ENCODE measurements at regions not wholly inside any gene's neighbourhood (a gene's known extent, or its start where the extent isn't known, plus 50 kb on each side); places are given as distances from the start of the nearest gene placed in this dataset.
"Not testable (repeated sequence)": the region's sequence is repeated elsewhere in the genome, so short reads cannot be mapped to it uniquely, and the experiment has no call there.

- H3K9me3 ChIP-seq (ENCODE audit: control insufficient read depth in 1 of 2, insufficient read depth in 1 of 2, low read depth in 1 of 2, low read length in 2 of 2): peaks cover 38 to 39% of the 10 kb centered on the region in 2 experiments; a peak in 3 of 4 replicates
- ATAC-seq (no peak), DNase-seq (ENCODE audit: low read depth, low spot score) (no peak)
- H3K36me3 ChIP-seq (ENCODE audit: control insufficient read depth in 1 of 2, insufficient read depth in 2 of 2, low read length in 2 of 2): no peaks in the 10 kb centered on the region
- H3K4me2 ChIP-seq (ENCODE audit: low read length): no peak overlapping the region
- no peaks in the 10 kb centered on the region for H3K79me2 ChIP-seq (ENCODE audit: insufficient read depth, low read length)
- H3K4me1 ChIP-seq (ENCODE audit: control insufficient read depth in 1 of 2, insufficient read depth in 2 of 2, low read length in 2 of 2): no peaks in the 10 kb centered on the region
- ChIA-PET POLR2A (no interaction called here), RAD21 (ENCODE audit: low non-redundant PET in 1 of 2, low total read pairs in 2 of 2, uncharacterized antibody in 2 of 2, unreplicated experiment in 2 of 2) (no interaction called here), CTCF (no interaction called here)
- no peaks in the 10 kb centered on the region for H3K27me3 ChIP-seq (ENCODE audit: insufficient read depth, low read length)
- no TSS peak for BruUV-seq (replicated peaks)
- H2AFZ ChIP-seq (ENCODE audit: low read depth, low read length, poor library complexity, severe bottlenecking): no peak overlapping the region
- no peaks in the 10 kb centered on the region for H3K9me2 ChIP-seq (ENCODE audit: insufficient read depth)
- no peak overlapping the region for H3K9ac ChIP-seq (ENCODE audit: low read length)
- H3K27ac ChIP-seq (ENCODE audit: low read depth, low read length): no peak overlapping the region
- TF ChIP-seq RAD21 (IDR thresholded peaks at IDR 0.05; ENCODE audit: low read depth): no peak
- H4K20me1 ChIP-seq (ENCODE audit: insufficient read depth): no peaks in the 10 kb centered on the region
- intact Hi-C loops (cut with micrococcal nuclease): no loop called here
- H3K4me3 ChIP-seq (replicated peaks in 1 of 2; ENCODE audit: low read depth in 1 of 2, low read length in 2 of 2): no peak overlapping the region
These were observed 740.9 kb upstream of the TPTE start for GRCh38 chr21:9780441-9780937.

- H3K27me3 ChIP-seq (ENCODE audit: insufficient read depth, low read length); H4K20me1 ChIP-seq (ENCODE audit: insufficient read depth); H3K27ac ChIP-seq (ENCODE audit: low read depth, low read length); CTCF ChIA-PET; ATAC-seq; intact Hi-C loops (cut with micrococcal nuclease); H2AFZ ChIP-seq (ENCODE audit: low read depth, low read length, poor library complexity, severe bottlenecking); POLR2A ChIA-PET; H3K36me3 ChIP-seq (ENCODE audit: control insufficient read depth in 1 of 2, insufficient read depth in 2 of 2, low read length in 2 of 2); H3K9ac ChIP-seq (ENCODE audit: low read length); H3K4me3 ChIP-seq (replicated peaks in 1 of 2; ENCODE audit: low read depth in 1 of 2, low read length in 2 of 2); DNase-seq (ENCODE audit: low read depth, low spot score); H3K4me1 ChIP-seq (ENCODE audit: control insufficient read depth in 1 of 2, insufficient read depth in 2 of 2, low read length in 2 of 2); H3K4me2 ChIP-seq (ENCODE audit: low read length); BruUV-seq (replicated peaks); H3K79me2 ChIP-seq (ENCODE audit: insufficient read depth, low read length); RAD21 ChIA-PET (ENCODE audit: low non-redundant PET in 1 of 2, low total read pairs in 2 of 2, uncharacterized antibody in 2 of 2, unreplicated experiment in 2 of 2); H3K9me2 ChIP-seq (ENCODE audit: insufficient read depth): not testable (repeated sequence)
- peaks cover 27 to 31% of the 10 kb centered on the region in 2 experiments; a peak in 3 of 4 replicates for H3K9me3 ChIP-seq (ENCODE audit: control insufficient read depth in 1 of 2, insufficient read depth in 1 of 2, low read depth in 1 of 2, low read length in 2 of 2)
These were observed 737.8 kb upstream of the TPTE start for GRCh38 chr21:9783587-9783986.

DNA sequence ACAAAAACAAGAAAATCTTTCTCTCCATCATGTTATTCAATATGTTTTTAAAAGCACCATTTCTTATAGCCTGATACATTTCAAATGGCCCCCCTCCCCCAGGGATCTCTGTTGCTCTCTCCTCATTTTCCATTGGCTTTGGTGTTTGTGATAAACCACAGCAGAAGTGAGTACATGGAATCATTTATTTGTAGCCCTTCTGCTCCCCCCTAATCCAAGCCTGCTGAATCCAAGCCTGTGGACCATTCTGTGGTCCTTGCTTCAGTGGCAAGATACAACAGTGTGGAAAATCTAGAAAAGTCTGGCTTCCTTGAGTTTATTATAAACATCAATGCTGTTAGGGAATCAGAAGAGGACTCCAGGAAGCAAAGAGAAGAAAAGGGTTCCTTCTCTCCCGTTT, 737.2 kb upstream of the TPTE start:
- H3K9me3 ChIP-seq (ENCODE audit: control insufficient read depth in 1 of 2, insufficient read depth in 1 of 2, low read depth in 1 of 2, low read length in 2 of 2): peaks cover 26 to 33% of the 10 kb centered on the region in 2 experiments; a peak in 2 of 4 replicates

DNA sequence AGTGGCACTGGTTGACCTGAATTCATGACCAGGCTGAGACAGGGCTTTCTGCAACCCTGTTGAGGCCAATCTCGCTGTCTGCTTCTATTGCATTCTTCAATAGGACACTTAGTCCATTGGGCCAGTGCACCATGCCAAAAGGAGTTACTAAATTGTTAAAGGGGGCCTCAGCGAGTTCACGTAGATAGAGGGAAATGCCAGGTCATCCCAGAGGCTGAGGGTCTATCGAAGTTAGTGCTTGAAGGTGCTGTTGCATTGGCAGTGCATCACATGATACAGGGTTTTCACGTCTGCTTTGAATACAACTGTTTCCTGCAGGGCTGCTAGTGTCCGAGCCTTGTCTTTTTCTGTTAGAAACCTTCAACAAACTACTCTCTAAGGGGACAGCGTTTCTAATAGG, 735.3 kb upstream of the TPTE start:
- BruUV-seq (replicated peaks); H3K4me2 ChIP-seq (ENCODE audit: low read length); H3K4me3 ChIP-seq (replicated peaks in 1 of 2; ENCODE audit: low read depth in 1 of 2, low read length in 2 of 2); POLR2A ChIA-PET; intact Hi-C loops (cut with micrococcal nuclease); ATAC-seq; H3K4me1 ChIP-seq (ENCODE audit: control insufficient read depth in 1 of 2, insufficient read depth in 2 of 2, low read length in 2 of 2); H2AFZ ChIP-seq (ENCODE audit: low read depth, low read length, poor library complexity, severe bottlenecking); H3K9ac ChIP-seq (ENCODE audit: low read length); H4K20me1 ChIP-seq (ENCODE audit: insufficient read depth); H3K79me2 ChIP-seq (ENCODE audit: insufficient read depth, low read length); RAD21 ChIA-PET (ENCODE audit: low non-redundant PET in 1 of 2, low total read pairs in 2 of 2, uncharacterized antibody in 2 of 2, unreplicated experiment in 2 of 2); H3K27me3 ChIP-seq (ENCODE audit: insufficient read depth, low read length); CTCF ChIA-PET; DNase-seq (ENCODE audit: low read depth, low spot score); H3K9me2 ChIP-seq (ENCODE audit: insufficient read depth); H3K36me3 ChIP-seq (ENCODE audit: control insufficient read depth in 1 of 2, insufficient read depth in 2 of 2, low read length in 2 of 2); H3K27ac ChIP-seq (ENCODE audit: low read depth, low read length): not testable (repeated sequence)
- peaks cover 24 to 25% of the 10 kb centered on the region in 2 experiments; a peak in 2 of 4 replicates for H3K9me3 ChIP-seq (ENCODE audit: control insufficient read depth in 1 of 2, insufficient read depth in 1 of 2, low read depth in 1 of 2, low read length in 2 of 2)

More for the DNA sequence above, 737.2 kb upstream of the TPTE start:
- DNase-seq (ENCODE audit: low read depth, low spot score); ATAC-seq; POLR2A ChIA-PET; H4K20me1 ChIP-seq (ENCODE audit: insufficient read depth); H3K4me1 ChIP-seq (ENCODE audit: control insufficient read depth in 1 of 2, insufficient read depth in 2 of 2, low read length in 2 of 2); H3K79me2 ChIP-seq (ENCODE audit: insufficient read depth, low read length); H2AFZ ChIP-seq (ENCODE audit: low read depth, low read length, poor library complexity, severe bottlenecking); H3K4me2 ChIP-seq (ENCODE audit: low read length); BruUV-seq (replicated peaks); H3K9me2 ChIP-seq (ENCODE audit: insufficient read depth); intact Hi-C loops (cut with micrococcal nuclease); H3K9ac ChIP-seq (ENCODE audit: low read length); H3K4me3 ChIP-seq (replicated peaks in 1 of 2; ENCODE audit: low read depth in 1 of 2, low read length in 2 of 2); H3K27me3 ChIP-seq (ENCODE audit: insufficient read depth, low read length); H3K36me3 ChIP-seq (ENCODE audit: control insufficient read depth in 1 of 2, insufficient read depth in 2 of 2, low read length in 2 of 2); H3K27ac ChIP-seq (ENCODE audit: low read depth, low read length); CTCF ChIA-PET; RAD21 ChIA-PET (ENCODE audit: low non-redundant PET in 1 of 2, low total read pairs in 2 of 2, uncharacterized antibody in 2 of 2, unreplicated experiment in 2 of 2): not testable (repeated sequence)

Data from HCT116 (cell line).